Keratinocyte (primary cell): ENCODE measurements at regions not wholly inside any gene's neighbourhood (a gene's known extent, or its start where the extent isn't known, plus 50 kb on each side); places are given as distances from the start of the nearest gene placed in this dataset.

Source experiments
- DNase-seq: peaks from one replicate; pipeline ENCODE4 v3.0.0-alpha.2; 2011; ENCODE audit warnings: low read depth, missing footprints, low spot score
- FAIRE-seq: peaks from 2 replicates; lab custom pipeline; 2011; peaks lifted over from hg19 to GRCh38; lab: Jason Lieb, UNC
- H2AFZ ChIP-seq: 2 replicates; pipeline ENCODE4 v1.6.0; 2012; ENCODE audit warnings: low read length, control low read depth, inconsistent platforms; ENCODE audit not compliant: control insufficient read depth
- H3K27ac ChIP-seq: 2 replicates; pipeline ENCODE4 v1.5.1; 2011; ENCODE audit warnings: low read length; ENCODE audit not compliant: control insufficient read depth, insufficient read depth
- H3K27me3 ChIP-seq: 3 replicates; pipeline ENCODE4 v1.6.0; 2011; ENCODE audit warnings: low read length; ENCODE audit not compliant: control insufficient read depth, insufficient read depth; ENCODE audit errors: extremely low read depth
- H3K36me3 ChIP-seq, 2 experiments: 2 replicates in 1 of 2; 3 replicates in 1 of 2; pipeline ENCODE4 v1.5.1; 2011; ENCODE audit warnings: low read length in 2 of 2, mild to moderate bottlenecking in 1 of 2; ENCODE audit not compliant: control insufficient read depth in 2 of 2, insufficient read depth in 2 of 2; ENCODE audit errors: extremely low read depth in 1 of 2
- H3K4me1 ChIP-seq: 3 replicates; pipeline ENCODE4 v1.5.1; 2011; ENCODE audit warnings: low read length; ENCODE audit not compliant: control insufficient read depth, insufficient read depth; ENCODE audit errors: extremely low read depth
- H3K4me2 ChIP-seq: 3 replicates; pipeline ENCODE4 v1.6.0; 2011; ENCODE audit warnings: low read depth, low read length; ENCODE audit not compliant: control insufficient read depth, insufficient read depth; ENCODE audit errors: extremely low read depth
- H3K4me3 ChIP-seq, 3 experiments: fragments of 200-600 bp in 1 of 3; sonication (generic) in 1 of 3; 2 replicates in 2 of 3; 3 replicates in 1 of 3; pipeline ENCODE4 v1.5.1; 2011 to 2016; ENCODE audit warnings: low read length in 3 of 3, mild to moderate bottlenecking in 3 of 3, control low read depth in 2 of 3, inconsistent platforms in 1 of 3, low read depth in 1 of 3, mixed read lengths in 1 of 3, mixed run types in 1 of 3, moderate library complexity in 1 of 3; ENCODE audit not compliant: control insufficient read depth in 2 of 3, insufficient read depth in 2 of 3; ENCODE audit errors: extremely low read depth in 1 of 3
- H3K79me2 ChIP-seq: 2 replicates; pipeline ENCODE4 v1.6.0; 2012; ENCODE audit warnings: low read length; ENCODE audit not compliant: control insufficient read depth, insufficient read depth
- H3K9ac ChIP-seq: 3 replicates; pipeline ENCODE4 v1.6.0; 2011; ENCODE audit warnings: low read length; ENCODE audit not compliant: control insufficient read depth, insufficient read depth; ENCODE audit errors: extremely low read depth
- H3K9me1 ChIP-seq: 3 replicates; pipeline ENCODE4 v1.6.0; 2011; ENCODE audit warnings: low read length; ENCODE audit not compliant: control insufficient read depth, insufficient read depth; ENCODE audit errors: extremely low read depth
- H3K9me3 ChIP-seq: 2 replicates; pipeline ENCODE4 v1.5.1; 2012; ENCODE audit warnings: low read depth, low read length; ENCODE audit not compliant: control insufficient read depth
- H4K20me1 ChIP-seq: 3 replicates; pipeline ENCODE4 v1.6.0; 2011; ENCODE audit warnings: low read length; ENCODE audit not compliant: control insufficient read depth, insufficient read depth; ENCODE audit errors: extremely low read depth
- CTCF ChIP-seq, 3 experiments: IDR thresholded peaks in 1 of 3; conservative IDR thresholded peaks in 1 of 3; optimal IDR thresholded peaks in 1 of 3; 2 replicates in 2 of 3; 3 replicates in 1 of 3; pipeline versions ENCODE3 to v1.5.1; 2011; ENCODE audit warnings: low read length in 3 of 3, mild to moderate bottlenecking in 3 of 3, moderate library complexity in 2 of 3, control low read depth in 1 of 3, inconsistent platforms in 1 of 3; ENCODE audit not compliant: insufficient read depth in 2 of 3; ENCODE audit errors: extremely low read depth in 1 of 3
- EZH2 ChIP-seq: IDR thresholded peaks from one replicate; pipeline ENCODE4 v1.6.1; 2012; ENCODE audit warnings: inconsistent platforms, mild to moderate bottlenecking, low read length, moderate library complexity
- dilution Hi-C: fragments of 300-500 bp; cut with MboI; formaldehyde crosslinking; loops from one replicate; pipeline ENCODE4 v1.7.0; 2020; ENCODE audit warnings: low sequenced_read_pairs; ENCODE audit not compliant: extremely low pct_ligation_motif_present

GRCh38 chr12:91622981-91623380 lies 440.4 kb upstream of the DCN start:
- TF ChIP-seq CTCF (optimal IDR thresholded peaks at IDR 0.05 in 1 of 3, IDR thresholded peaks at IDR 0.05 in 1 of 3, conservative IDR thresholded peaks at IDR 0.05 in 1 of 3; ENCODE audit: extremely low read depth in 1 of 3, insufficient read depth in 2 of 3, low read length in 3 of 3): no peak
- no peak for TF ChIP-seq EZH2
- Histone ChIP-seq H4K20me1 (no peaks in the 10 kb centered on the region), H3K4me3 (no peak overlapping the region), H3K9me3 (no peaks in the 10 kb centered on the region), H2AFZ (no peak overlapping the region), H3K27ac (no peak overlapping the region), H3K27me3 (no peaks in the 10 kb centered on the region), H3K9me1 (no peaks in the 10 kb centered on the region), H3K4me2 (no peak overlapping the region), H3K9ac (no peak overlapping the region), H3K36me3 (no peaks in the 10 kb centered on the region), H3K4me1 (no peaks in the 10 kb centered on the region), H3K79me2 (no peaks in the 10 kb centered on the region)
- dilution Hi-C loops: no loop called here
- FAIRE-seq (no peak), DNase-seq (no peak)

- DNase-seq (no peak), FAIRE-seq (no peak)
- Histone ChIP-seq H3K9ac (no peak overlapping the region), H4K20me1 (no peaks in the 10 kb centered on the region), H3K79me2 (no peaks in the 10 kb centered on the region), H3K27ac (no peak overlapping the region), H3K4me1 (no peaks in the 10 kb centered on the region), H3K27me3 (no peaks in the 10 kb centered on the region), H3K9me1 (no peaks in the 10 kb centered on the region), H3K36me3 (no peaks in the 10 kb centered on the region), H3K4me2 (no peak overlapping the region), H3K4me3 (no peak overlapping the region), H3K9me3 (no peaks in the 10 kb centered on the region), H2AFZ (no peak overlapping the region)
- dilution Hi-C loops: no loop called here
- TF ChIP-seq EZH2: no peak
These were observed 439.4 kb upstream of the DCN start for GRCh38 chr12:91622037-91622436.

- Histone ChIP-seq H3K4me1 (no peaks in the 10 kb centered on the region), H3K27ac (no peak overlapping the region), H4K20me1 (no peaks in the 10 kb centered on the region), H3K9ac (no peak overlapping the region), H3K36me3 (no peaks in the 10 kb centered on the region), H3K4me2 (no peak overlapping the region), H3K9me1 (no peaks in the 10 kb centered on the region), H2AFZ (no peak overlapping the region), H3K27me3 (no peaks in the 10 kb centered on the region), H3K79me2 (no peaks in the 10 kb centered on the region), H3K4me3 (no peak overlapping the region), H3K9me3 (no peaks in the 10 kb centered on the region)
- dilution Hi-C loops: no loop called here
- FAIRE-seq (no peak), DNase-seq (no peak)
- TF ChIP-seq EZH2: no peak
- no peak for TF ChIP-seq CTCF (optimal IDR thresholded peaks at IDR 0.05 in 1 of 3, IDR thresholded peaks at IDR 0.05 in 1 of 3, conservative IDR thresholded peaks at IDR 0.05 in 1 of 3; ENCODE audit: extremely low read depth in 1 of 3, insufficient read depth in 2 of 3, low read length in 3 of 3)
These were observed 438.4 kb upstream of the DCN start for GRCh38 chr12:91620992-91621391.
